ENCODE measurements at regions not wholly inside any gene's neighbourhood (a gene's known extent, or its start where the extent isn't known, plus 50 kb on each side); places are given as distances from the start of the nearest gene placed in this dataset.
A peak's percentile ranks its signal among the peaks of the same experiment; 100 is the strongest.

- Histone ChIP-seq H4K20me1 (ENCODE audit: insufficient read depth, low read length) (no peaks in the 10 kb centered on the region), H3K4me2 (ENCODE audit: low read length) (no peak overlapping the region), H3K4me1 (ENCODE audit: insufficient read depth, low read length, poor library complexity, severe bottlenecking) (peaks cover 40% of the 10 kb centered on the region), H3K9me3 (ENCODE audit: low read length) (peaks cover 6% of the 10 kb centered on the region; the same call in 1 of the 2 replicates), H3K36me3 (ENCODE audit: insufficient read depth, low read length) (no peaks in the 10 kb centered on the region), H3K79me2 (ENCODE audit: insufficient read depth, low read depth, low read length) (no peaks in the 10 kb centered on the region), H3K4me3 (ENCODE audit: low read depth, low read length, poor library complexity, severe bottlenecking) (no peak overlapping the region), H3K9me2 (ENCODE audit: insufficient read depth, low read length) (no peaks in the 10 kb centered on the region), H2AFZ (ENCODE audit: low read length) (no peak overlapping the region), H3K27ac (ENCODE audit: low read depth, low read length, poor library complexity, severe bottlenecking) (no peak overlapping the region)
- intact Hi-C loops (cut with micrococcal nuclease; ENCODE audit: unreplicated experiment) = loop anchor here (5.0 kb wide), 3 partner anchors 201 to 391 kb away; no protein-coding TSS in a partner anchor
- DNase-seq (ENCODE audit: low spot score) = no peak
- ChIA-PET CTCF (ENCODE audit: unreplicated experiment) (no interaction called here), POLR2A (interaction anchor here (0.6 to 1.6 kb wide), 2 partner anchors 48 to 297 kb away, joined by 3 read pairs; no protein-coding TSS in a partner anchor)
- no TSS peak for BruUV-seq (replicated peaks)
- TF ChIP-seq EZH2phosphoT487 (IDR thresholded peaks at IDR 0.05; ENCODE audit: borderline replicate concordance, low read depth, low read length) = no peak
- TF ChIP-seq CTCF (conservative IDR thresholded peaks at IDR 0.05; ENCODE audit: low read length) = no peak
These were observed 280.6 kb downstream of the FOXO1 start for GRCh38 chr13:40385858-40386180.

DNA sequence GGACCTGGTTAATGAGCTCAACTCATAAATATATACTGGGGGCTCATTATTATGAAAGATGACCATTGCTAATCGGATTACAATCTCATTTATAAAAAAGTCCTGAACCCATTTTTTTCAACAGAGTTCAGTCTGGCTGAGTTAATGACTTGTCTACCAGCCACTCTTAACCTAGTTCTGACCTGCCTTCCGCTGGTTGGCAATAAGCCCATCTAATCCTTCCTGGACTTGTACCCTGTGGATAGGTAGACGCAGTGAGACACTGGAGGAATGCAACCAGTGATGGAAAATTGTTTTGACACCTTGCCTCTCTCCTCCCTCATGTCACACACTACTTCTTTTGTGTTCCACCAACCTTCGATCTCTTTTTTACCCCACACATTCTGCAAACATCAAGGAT, 279.9 kb downstream of the FOXO1 start:
- no TSS peak for BruUV-seq (replicated peaks)
- CTCF ChIA-PET (ENCODE audit: unreplicated experiment) = no interaction called here
- no peak overlapping the region for H3K4me3 ChIP-seq (ENCODE audit: low read depth, low read length, poor library complexity, severe bottlenecking)
- no peaks in the 10 kb centered on the region for H3K9me2 ChIP-seq (ENCODE audit: insufficient read depth, low read length)
- intact Hi-C loops (cut with micrococcal nuclease; ENCODE audit: unreplicated experiment) = loop anchor here (5.0 kb wide), 3 partner anchors 201 to 391 kb away; no protein-coding TSS in a partner anchor
- POLR2A ChIA-PET = interaction anchor here (0.6 to 1.6 kb wide), 3 partner anchors 43 to 296 kb away, joined by 3 read pairs; no protein-coding TSS in a partner anchor
- H3K9me3 ChIP-seq (ENCODE audit: low read length) = peaks cover 6% of the 10 kb centered on the region; the same call in 1 of the 2 replicates
- no peak overlapping the region for H3K4me2 ChIP-seq (ENCODE audit: low read length)
- no peak overlapping the region for H2AFZ ChIP-seq (ENCODE audit: low read length)
- TF ChIP-seq EZH2phosphoT487 (IDR thresholded peaks at IDR 0.05; ENCODE audit: borderline replicate concordance, low read depth, low read length) = no peak
- no peak for TF ChIP-seq CTCF (conservative IDR thresholded peaks at IDR 0.05; ENCODE audit: low read length)
- no peaks in the 10 kb centered on the region for H4K20me1 ChIP-seq (ENCODE audit: insufficient read depth, low read length)
- peaks cover 45% of the 10 kb centered on the region for H3K4me1 ChIP-seq (ENCODE audit: insufficient read depth, low read length, poor library complexity, severe bottlenecking)
- no peak overlapping the region for H3K27ac ChIP-seq (ENCODE audit: low read depth, low read length, poor library complexity, severe bottlenecking)
- H3K79me2 ChIP-seq (ENCODE audit: insufficient read depth, low read depth, low read length) = no peaks in the 10 kb centered on the region
- no peaks in the 10 kb centered on the region for H3K36me3 ChIP-seq (ENCODE audit: insufficient read depth, low read length)
- DNase-seq (ENCODE audit: low spot score) = no peak

- Histone ChIP-seq H3K4me1 (ENCODE audit: insufficient read depth, low read length, poor library complexity, severe bottlenecking) (peaks cover 47% of the 10 kb centered on the region), H2AFZ (ENCODE audit: low read length) (no peak overlapping the region), H3K9me2 (ENCODE audit: insufficient read depth, low read length) (no peaks in the 10 kb centered on the region), H3K9me3 (ENCODE audit: low read length) (peaks cover 6% of the 10 kb centered on the region; the same call in 1 of the 2 replicates), H3K36me3 (ENCODE audit: insufficient read depth, low read length) (no peaks in the 10 kb centered on the region), H4K20me1 (ENCODE audit: insufficient read depth, low read length) (no peaks in the 10 kb centered on the region), H3K79me2 (ENCODE audit: insufficient read depth, low read depth, low read length) (no peaks in the 10 kb centered on the region), H3K4me2 (ENCODE audit: low read length) (peak overlapping the region; percentile 80), H3K27ac (ENCODE audit: low read depth, low read length, poor library complexity, severe bottlenecking) (peak overlapping the region; percentile 67), H3K4me3 (ENCODE audit: low read depth, low read length, poor library complexity, severe bottlenecking) (peak overlapping the region; percentile 66)
- ChIA-PET CTCF (ENCODE audit: unreplicated experiment) (no interaction called here), POLR2A (interaction anchor here (1.0 to 2.2 kb wide), 2 partner anchors 8 to 20 kb away, joined by 3 to 10 read pairs; no protein-coding TSS in a partner anchor)
- no peak for DNase-seq (ENCODE audit: low spot score)
- no TSS peak for BruUV-seq (replicated peaks)
- TF ChIP-seq EZH2phosphoT487 (IDR thresholded peaks at IDR 0.05; ENCODE audit: borderline replicate concordance, low read depth, low read length) = no peak
- intact Hi-C loops (cut with micrococcal nuclease; ENCODE audit: unreplicated experiment) = loop anchor here (1.0 to 5.0 kb wide), 8 partner anchors 45 to 390 kb away; partner anchors contain the start of gene FOXO1
These were observed 278.7 kb downstream of the FOXO1 start for GRCh38 chr13:40387775-40388174.
